HG03280 (cell line): ENCODE measurements at regions not wholly inside any gene's neighbourhood (a gene's known extent, or its start where the extent isn't known, plus 50 kb on each side); places are given as distances from the start of the nearest gene placed in this dataset.
"Not testable (repeated sequence)": the region's sequence is repeated elsewhere in the genome, so short reads cannot be mapped to it uniquely, and the experiment has no call there.

Source experiments
- ATAC-seq: cut with Tn5 transposase; IDR thresholded peaks from one replicate; pipeline ENCODE4 v1.9.1; 2021; ENCODE audit warnings: mild to moderate bottlenecking, moderate library complexity; ENCODE audit not compliant: unreplicated experiment

DNA sequence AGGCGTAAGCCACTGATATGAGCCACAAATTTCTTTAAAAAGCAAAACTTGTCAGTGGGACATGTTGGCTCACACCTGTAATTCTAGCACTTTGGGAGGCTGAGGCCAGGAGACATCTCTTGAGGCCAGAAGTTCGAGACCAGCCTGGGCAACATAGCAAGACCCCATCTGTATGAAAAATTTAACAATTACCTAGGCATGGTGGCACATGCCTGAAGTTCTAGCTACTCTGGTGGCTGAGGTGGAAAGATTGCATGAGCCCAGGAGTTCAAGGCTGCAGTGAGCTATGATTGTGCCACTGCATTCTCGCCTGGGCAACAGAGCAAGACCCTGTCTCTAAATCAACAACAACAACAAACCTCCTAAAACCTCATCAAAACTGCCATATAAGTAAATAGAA, 147.6 kb upstream of the BARHL2 start:
- no peak for ATAC-seq

DNA sequence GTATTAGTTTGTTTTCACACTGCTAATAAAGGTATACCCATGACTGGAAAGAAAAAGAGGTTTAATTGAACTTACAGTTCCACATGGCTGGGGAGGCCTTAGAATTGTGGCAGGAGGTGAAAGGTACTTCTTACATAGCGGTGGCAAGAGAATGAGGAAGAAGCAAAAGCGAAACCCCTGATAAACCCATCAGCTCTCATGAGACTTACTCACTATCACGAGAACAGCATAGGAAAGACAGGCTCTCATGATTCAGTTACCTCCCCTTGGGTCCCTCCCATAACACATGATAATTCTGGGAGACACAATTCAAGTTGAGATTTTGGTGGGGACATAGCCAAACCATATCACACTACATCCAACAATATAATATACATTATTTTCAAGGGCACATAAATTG, 145.7 kb upstream of the BARHL2 start:
- ATAC-seq, result no peak

DNA sequence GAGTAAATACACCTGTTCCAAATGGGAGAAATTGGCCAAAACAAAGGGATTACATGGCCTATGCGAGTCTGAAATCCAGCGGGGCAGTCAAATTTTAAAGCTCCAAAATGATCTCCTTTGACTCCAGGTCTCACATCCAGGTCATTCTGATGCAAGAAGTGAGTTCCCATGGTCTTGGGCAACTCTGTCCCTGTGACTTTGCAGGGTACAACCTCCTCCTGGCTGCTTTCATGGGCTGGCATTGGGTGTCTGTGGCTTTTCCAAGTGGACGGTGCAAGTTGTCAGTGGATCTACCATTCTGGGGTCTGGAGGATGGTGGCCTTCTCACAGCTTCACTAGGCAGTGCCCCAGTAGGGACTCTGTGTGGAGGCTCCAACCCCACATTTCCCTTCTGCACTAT, 144.3 kb upstream of the BARHL2 start:
- not testable (repeated sequence) for ATAC-seq

DNA sequence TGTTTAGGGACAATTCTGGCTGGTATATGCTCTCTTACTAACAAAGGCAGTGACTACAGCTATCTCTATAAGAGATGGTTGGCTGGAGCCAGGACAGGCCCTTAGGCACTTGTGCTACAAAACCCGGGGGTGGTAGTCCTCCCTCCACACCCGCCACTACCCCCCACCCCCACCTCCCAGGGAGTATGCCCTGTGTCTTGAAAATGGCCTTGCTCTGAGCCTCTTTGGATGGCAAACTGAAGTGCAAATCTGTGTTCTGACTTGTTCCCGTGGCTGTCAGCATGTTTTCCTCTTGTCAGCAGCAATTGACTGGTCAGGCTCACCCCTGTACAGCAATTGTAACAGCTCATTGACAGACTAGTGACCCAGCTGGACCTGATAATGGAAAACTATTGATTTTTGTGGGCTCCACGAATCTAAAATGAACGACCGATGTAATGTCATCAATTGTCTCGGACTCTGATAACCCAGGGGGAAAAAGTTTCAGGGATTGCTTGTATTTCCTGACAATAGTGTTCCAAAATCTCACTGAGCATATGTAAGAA, 139.4 kb upstream of the BARHL2 start:
- ATAC-seq, result no peak

DNA sequence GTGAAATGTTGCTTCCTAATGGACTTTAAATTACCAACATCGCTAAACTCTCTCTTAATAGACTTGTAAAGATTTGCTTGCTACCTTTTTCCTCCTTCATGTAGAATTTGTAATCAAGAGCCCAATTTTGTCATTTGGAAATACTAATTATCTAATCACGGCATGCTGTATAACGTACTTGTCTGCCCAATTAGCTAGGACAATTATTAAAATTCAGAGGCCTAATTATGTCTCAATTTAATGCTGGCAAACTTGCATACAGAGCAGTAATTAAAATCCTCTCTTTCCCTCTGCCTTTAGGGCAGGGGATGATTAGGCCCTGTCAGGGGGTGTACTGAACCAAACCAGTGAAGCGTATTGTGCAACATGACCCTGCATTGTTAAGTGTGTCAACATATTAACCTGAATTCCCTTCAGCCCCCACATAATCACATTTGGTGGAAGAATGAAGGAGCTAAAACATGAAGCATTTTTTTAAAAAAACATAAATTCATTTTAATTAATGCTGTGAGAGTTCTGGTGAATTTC, 137.4 kb upstream of the BARHL2 start:
- ATAC-seq, result no peak

DNA sequence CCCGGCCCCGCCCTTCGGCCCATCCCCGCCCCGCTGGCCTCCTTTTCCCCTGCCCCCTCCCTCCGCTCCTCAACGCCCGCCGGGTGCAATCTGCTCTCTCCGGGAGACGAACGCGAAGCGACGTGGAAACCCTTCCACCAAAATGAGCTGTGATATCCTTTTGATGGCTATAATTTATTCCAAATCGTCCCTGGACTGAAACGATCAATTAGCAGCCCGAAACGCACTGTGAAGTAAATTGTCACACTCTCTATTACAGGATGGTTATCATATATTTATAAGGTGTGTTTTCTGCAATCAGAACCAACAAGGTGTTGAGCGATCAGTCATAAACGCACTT, 134.6 kb upstream of the BARHL2 start:
- ATAC-seq, result no peak

DNA sequence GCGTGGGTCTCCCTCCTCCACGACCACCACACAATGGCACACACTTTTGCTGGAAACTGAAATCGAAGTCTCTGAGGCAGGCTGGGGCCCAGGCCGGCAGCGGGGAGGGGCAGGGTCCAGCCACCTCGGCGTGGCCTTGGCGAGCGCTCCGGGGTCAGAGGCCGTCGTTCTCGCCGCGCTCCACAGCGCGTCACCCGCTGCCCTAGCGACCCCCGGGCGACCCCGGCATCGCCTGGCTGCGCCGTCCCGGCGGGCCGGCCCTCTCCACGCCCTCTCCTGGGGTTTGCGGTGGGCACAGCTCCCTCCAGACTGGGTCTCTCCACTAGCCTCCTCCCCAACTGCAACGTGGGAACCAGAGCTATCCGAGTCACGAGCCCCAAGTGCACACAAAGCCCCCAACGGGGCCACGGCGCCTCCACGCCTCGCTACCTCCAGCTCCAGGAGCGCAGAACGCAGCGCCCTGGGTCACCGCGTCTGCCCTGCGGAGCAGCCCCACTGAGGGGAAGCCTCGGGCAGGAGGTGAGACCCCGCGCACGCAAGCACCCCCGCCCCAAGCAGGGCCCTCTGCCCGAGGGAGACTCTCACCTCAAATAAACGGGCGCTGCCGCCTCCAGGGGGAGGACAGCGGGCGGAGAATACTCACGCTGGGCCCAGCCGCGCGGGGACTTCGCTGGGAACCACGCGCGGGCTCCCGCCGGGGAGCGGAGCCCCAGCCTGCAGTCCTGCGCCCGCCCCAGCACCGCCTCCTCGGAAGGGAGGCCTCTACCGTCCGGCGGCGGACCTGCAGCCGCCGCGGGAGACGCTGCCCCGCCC, 134.0 kb upstream of the BARHL2 start:
- peak; percentile 99 for ATAC-seq

DNA sequence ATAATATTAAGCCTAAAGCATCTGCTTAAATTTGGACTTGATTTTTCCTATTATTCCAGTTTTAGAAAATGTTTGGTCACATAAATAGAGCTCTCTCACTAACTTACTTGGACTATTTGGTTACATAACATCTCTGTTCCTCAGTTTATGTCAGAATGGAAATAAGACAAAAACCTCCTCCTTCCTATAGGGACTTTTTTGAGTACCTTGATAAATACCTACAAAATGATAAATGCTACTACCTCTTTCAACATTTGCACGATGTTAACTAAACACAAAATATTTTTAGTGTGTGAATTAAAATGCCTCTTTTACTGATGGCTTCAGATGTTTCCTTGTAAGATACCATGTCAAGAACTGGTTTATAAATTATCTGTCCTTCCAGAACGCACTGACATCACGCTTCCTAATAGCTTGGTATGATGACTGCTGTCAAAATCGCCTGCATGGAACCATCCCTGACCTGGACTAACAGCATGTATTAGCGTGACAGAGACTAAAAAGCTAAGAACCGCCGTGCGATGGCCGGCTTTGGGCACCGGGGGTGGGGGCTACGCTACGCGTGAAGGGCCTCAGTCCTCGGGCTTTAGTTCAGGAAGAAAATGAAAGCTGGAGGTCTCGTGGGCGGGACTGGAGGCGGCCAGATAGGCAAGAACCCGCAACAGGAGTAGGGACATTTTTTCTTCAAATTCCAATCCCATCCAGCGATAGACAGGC, 133.2 kb upstream of the BARHL2 start:
- no peak for ATAC-seq

DNA sequence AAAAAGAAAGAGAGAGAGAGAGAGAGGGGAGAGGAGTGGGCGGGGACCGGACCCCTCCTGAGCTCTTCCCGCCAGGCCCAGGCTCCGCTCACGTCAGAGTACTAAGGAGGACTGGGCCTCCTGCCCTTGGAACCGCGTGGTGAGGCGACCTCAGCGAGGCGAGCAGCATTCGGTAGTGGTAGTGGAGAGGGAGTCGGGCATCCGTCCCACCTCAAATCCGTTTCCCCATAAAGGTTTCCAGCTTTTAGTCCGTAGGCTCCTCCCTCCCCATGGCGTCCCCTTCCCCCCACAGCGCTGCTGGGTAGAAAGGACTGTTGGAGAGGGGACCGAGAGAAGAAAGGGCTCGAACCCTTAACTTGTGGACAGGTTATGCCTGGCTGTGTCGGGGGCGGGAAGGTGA, 124.4 kb upstream of the BARHL2 start:
- no peak for ATAC-seq

DNA sequence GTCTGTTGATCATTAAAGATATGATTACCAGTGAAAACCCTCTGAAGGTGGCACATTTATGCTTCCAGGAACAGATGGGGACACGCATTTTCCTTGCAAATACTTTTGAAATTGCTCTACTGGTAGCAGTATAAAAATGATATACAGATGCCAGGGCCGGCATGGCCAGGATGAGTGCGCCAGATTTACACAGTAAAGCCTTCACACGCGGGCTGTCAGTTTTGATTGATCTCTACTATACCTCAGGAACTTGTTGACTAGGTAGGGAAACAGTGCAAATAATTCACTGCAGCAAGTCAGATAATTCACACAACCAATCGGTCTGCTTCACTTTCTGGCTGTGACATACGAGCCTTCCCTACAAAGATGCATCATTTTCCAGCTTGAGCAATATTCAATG, 123.2 kb upstream of the BARHL2 start:
- no peak for ATAC-seq

DNA sequence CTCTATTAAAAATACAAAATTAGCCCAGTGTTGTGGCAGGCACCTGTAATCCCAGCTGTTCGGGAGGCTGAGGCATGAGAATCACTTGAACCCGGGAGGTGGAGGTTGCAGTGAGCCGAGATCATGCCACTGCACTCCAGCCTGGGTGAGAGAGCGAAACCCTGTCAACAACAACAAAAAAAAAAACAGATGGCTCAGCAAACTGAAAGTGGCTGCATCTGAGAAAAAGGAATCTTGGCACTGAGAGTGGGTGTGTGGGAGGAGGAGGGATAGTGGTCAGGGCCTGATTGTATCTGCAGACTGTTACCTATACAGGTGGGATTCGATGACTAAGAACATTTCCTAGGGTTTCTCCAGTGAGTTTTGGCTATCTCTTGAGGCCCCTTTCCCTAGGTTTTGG, 122.2 kb upstream of the BARHL2 start:
- no peak for ATAC-seq

DNA sequence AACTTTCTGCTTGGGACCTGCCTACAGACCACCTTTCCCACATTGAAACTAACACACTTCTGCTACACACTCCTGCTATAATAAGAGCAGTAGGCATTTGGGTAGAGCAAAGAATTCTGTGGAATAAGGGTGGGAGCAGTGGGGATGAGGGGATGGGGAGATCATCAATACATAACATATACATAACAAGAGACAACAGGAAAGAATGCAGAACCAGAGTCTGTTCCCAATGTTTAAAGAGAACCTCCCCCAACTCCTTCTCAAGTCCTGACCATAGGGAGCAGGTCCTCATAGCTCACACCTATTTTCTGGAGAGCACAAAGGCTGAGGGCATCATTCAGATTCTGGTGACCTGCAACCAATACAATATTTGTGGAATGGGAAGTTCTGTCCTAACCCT, 121.6 kb upstream of the BARHL2 start:
- no peak for ATAC-seq

DNA sequence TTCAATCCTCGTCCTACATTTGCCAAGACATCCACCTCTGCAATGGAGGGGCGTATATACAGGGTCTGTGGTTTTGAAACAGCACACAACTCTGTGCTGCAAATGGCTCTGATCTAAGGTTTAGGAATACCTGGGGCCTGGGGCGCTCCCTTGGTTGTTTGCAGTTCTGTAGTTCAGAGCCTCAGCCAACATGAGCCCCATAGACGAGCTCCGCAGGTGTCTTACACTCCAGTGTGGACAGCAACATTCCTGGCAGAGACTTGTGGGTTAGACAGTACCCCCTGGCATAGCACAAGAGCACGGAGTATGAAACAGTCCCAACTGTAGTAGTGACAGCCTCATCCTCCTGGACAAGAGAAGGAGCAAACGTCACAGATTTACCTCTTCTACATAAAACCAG, 120.3 kb upstream of the BARHL2 start:
- no peak for ATAC-seq

DNA sequence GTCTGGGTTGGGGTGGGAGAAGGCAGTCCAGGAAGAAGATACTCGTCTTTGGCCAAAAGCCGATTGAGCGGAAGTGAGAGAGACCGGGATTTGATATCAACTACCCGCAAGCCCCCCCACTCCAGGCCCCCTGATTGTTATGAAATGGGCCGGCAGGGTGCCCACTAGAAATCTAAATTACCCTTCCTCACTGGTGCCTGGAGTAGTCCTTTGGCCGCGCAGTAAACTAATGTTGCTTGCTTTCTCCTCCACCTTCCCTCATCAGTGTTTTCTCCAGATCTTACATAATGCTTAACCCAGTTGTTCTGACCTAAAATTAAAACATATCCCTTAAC, 119.2 kb upstream of the BARHL2 start:
- ATAC-seq, result no peak

DNA sequence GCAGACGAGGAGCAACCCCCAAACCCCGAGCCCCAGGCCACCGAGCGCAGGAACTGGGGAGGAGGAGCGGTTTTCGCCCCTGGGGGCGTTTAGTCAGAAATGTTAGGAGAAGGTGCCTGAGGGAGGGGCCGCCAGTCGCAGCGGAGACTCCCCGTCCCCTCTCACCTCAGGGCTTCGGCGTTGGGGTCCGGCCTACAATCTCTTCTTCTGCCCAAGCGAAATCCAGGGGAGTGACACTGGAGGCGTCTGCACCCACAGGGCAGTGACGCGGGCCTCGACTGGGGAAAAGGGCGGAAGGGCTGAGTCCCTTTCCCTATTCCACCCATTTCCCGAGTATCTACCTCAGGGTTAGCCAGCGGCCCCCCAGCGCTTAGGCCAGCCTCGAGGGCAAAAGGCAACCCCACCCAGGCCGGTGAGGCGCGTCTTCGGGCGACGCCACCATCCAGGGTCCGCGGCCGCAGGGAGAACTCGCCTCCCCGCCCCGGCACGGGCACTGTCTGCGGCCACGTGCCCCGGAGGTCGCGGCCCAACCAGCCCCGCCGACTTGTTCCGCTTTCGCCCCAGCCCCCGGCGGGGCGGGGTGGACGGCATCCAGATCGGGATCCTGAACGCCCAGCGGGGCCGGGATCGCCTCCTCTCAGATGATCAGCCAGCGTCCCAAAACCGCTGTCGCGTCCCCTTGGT, 118.7 kb upstream of the BARHL2 start:
- ATAC-seq, result no peak

DNA sequence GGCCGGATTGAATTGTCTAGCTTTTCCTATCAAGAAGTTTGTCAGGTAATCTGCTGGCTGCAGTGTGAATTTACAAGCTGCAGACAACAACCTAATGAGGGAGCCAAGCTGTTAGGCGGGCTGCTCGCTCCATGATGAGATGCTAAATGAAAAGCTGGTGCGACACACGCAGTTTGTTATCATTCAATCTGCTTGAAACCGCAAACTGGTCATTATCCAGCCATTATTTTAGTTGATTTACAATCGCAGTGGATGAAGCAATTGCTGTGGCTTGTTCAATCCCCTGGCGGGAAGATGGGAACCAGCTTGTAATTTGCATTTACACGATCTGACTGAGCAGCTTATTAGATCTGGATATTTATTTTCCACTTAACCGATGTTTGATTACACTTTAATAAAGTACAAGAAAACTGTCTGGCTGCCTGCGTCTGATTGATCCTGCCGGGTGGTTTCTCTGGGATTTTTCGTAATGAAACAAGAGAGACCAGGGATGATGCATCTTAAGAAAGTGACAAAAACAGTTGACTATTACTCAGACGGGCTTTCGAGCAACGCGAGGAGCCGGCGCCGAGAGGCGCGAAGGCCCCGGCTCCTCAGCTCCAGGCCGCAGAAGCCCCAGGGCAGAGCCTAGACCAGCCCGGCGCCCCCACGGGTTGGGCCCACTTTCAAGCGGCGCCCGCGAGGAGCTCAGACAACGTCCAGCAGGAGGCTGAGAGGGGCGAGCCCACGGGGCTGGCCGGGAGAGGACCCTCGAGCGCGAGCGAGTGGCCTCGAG, 118.0 kb upstream of the BARHL2 start:
- no peak for ATAC-seq

DNA sequence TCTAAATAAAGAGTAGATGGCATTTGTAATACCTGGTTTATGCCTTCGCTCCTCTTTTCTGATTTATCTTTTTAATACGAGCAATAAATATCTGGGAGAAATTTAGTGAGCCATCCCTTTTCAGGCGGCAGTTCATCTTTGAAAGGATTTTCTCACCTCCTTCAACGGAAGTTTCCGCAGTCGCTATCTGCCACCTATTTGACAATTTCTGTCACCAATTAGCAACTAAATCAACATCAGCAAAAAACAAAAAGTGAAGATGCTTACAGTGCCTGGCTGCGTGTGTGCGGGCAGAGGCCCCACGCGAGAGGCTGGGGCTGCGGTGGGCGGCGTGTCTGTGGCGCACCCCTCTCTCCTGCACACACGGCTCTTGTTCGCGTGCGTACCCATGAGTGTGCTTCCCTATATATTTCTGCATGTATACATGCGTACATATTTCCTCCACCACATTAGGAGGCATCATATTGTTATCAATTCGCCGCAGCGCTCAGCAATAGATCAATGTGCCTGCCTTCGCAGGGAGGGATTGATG, 117.3 kb upstream of the BARHL2 start:
- no peak for ATAC-seq

DNA sequence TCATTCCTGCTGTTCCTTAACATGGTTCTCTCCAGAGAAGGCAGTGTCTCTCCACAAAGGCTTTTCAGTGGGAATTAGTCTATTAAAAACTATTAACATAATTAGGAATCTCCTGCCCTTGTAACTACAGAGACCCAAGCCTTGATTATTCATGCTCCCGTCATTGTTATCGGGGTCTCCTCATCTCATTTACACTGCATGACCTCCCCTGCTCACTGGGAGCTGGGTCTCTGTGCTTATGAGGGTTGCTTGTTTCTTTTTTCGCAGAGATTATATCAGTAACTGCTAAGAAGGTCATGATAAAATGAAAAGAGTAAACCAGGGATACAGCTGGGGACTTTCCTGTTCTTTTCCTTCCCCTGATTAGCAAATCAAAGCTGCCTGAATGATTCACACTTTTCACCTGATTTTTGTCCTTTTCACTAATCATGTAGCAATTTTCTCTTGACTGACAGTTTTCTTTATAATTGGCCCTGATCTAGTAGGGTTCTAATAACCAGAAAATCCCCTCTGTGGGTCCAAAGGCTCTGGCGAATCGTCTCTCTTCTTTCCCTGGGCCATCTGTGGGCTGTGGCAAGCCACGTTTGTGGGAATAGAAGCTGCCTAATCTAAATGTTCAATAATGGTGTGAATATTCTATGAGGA, 116.5 kb upstream of the BARHL2 start:
- no peak for ATAC-seq

DNA sequence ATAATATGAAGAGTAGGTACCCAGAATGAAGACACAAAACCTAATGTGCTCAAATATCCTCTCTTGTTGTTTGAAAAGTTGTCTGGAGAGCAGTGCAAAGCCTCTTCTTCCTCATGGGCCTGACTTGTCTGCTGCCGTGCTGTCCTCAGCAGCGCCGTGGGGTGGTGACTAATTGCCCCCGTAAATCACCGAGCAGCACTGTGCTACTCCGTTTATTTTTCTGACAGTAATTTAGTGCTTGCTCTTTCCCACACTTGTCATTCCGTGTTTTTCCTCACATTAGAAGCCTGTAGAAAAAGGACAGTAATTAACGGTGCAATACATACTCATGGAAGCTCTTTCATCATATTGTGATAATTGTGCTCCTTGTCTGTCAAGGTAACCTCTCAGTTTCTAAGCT, 114.8 kb upstream of the BARHL2 start:
- ATAC-seq, result no peak

DNA sequence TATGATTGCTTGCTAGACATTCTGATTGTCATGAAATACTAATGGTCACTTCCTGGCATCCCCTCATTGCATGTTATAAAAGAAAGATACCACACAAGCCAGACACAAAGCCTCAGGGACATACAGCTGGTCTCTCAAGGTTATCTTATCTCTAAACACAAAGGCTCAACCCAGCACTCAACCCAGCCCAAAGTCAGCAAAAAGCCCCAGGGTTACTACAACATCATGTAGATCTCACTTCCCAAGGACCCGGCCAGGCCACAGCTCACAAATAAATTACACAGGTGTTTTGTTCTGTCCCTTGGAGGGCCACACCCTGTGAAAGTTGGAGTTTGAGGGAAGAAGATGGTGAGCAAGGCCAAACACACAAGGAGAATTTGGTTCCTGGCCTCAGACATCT, 109.7 kb upstream of the BARHL2 start:
- no peak for ATAC-seq
